ENCODE measurements at regions not wholly inside any gene's neighbourhood (a gene's known extent, or its start where the extent isn't known, plus 50 kb on each side); places are given as distances from the start of the nearest gene placed in this dataset.

DNA sequence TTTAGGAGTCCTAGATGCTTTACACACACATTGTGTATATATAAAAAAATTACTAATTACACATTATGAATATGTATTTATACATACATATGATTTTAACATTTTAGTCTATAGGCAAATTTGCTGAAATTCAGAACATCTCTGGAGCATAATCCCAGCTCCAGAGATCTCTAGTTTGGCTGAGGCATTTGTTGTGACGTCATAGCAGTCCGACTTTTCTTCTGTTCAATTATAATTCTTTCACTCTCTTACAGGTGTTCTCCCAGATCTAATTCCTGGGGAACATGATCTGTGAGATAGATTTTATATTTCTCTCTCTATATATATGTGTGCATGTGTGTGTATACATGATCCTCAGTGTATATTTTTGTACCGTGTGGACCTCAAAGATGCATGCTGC, 1876.2 kb downstream of the EFNA5 start:
- TF ChIP-seq, protein P1, sequence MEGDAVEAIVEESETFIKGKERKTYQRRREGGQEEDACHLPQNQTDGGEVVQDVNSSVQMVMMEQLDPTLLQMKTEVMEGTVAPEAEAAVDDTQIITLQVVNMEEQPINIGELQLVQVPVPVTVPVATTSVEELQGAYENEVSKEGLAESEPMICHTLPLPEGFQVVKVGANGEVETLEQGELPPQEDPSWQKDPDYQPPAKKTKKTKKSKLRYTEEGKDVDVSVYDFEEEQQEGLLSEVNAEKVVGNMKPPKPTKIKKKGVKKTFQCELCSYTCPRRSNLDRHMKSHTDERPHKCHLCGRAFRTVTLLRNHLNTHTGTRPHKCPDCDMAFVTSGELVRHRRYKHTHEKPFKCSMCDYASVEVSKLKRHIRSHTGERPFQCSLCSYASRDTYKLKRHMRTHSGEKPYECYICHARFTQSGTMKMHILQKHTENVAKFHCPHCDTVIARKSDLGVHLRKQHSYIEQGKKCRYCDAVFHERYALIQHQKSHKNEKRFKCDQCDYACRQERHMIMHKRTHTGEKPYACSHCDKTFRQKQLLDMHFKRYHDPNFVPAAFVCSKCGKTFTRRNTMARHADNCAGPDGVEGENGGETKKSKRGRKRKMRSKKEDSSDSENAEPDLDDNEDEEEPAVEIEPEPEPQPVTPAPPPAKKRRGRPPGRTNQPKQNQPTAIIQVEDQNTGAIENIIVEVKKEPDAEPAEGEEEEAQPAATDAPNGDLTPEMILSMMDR (IDR thresholded peaks at IDR 0.05; ENCODE audit: unreplicated experiment) = no peak
- no peak for DNase-seq
- no peaks in the 10 kb centered on the region for H3K36me3 Mint-ChIP-seq (ENCODE audit: insufficient read depth, unreplicated experiment)
- no TSS peak for BruUV-seq (replicated peaks)
- H3K27me3 Mint-ChIP-seq (ENCODE audit: unreplicated experiment) = no peaks in the 10 kb centered on the region
- H3K4me3 Mint-ChIP-seq (ENCODE audit: low read depth, unreplicated experiment) = no peak overlapping the region
- intact Hi-C loops (cut with micrococcal nuclease; ENCODE audit: unreplicated experiment) = no loop called here
- H3K4me1 Mint-ChIP-seq (ENCODE audit: low read depth, unreplicated experiment) = no peaks in the 10 kb centered on the region
- CTCF ChIA-PET = no interaction called here
- H3K9me3 Mint-ChIP-seq (ENCODE audit: low read depth, unreplicated experiment) = no peaks in the 10 kb centered on the region
- no peak overlapping the region for H3K27ac Mint-ChIP-seq (ENCODE audit: unreplicated experiment)

DNA sequence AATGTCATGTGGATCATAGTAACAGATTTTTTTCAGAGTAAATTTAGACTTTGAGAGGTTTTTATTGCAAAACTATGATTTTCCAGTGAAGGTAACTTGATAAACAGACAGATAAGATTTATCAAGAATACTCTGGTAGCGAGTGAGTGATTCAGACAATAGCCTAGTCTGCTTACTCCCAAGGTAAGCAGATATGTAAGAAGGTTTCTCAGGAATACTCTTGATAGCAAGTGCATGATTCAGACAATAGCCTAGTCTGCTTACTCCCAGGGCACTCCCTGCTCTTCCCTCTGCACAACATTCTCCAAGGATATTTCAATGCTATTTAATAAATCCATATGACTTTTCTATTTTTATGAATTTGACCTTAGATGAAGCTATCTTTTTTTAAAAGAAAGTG, 1881.5 kb downstream of the EFNA5 start:
- Mint-ChIP-seq H3K27me3 (ENCODE audit: unreplicated experiment) (no peaks in the 10 kb centered on the region), H3K9me3 (ENCODE audit: low read depth, unreplicated experiment) (no peaks in the 10 kb centered on the region), H3K36me3 (ENCODE audit: insufficient read depth, unreplicated experiment) (no peaks in the 10 kb centered on the region), H3K4me1 (ENCODE audit: low read depth, unreplicated experiment) (no peaks in the 10 kb centered on the region), H3K27ac (ENCODE audit: unreplicated experiment) (no peak overlapping the region), H3K4me3 (ENCODE audit: low read depth, unreplicated experiment) (no peak overlapping the region)
- intact Hi-C loops (cut with micrococcal nuclease; ENCODE audit: unreplicated experiment) = no loop called here
- BruUV-seq (replicated peaks) = no TSS peak
- TF ChIP-seq, protein P1 (IDR thresholded peaks at IDR 0.05; ENCODE audit: unreplicated experiment) = no peak
- no peak for DNase-seq
- CTCF ChIA-PET = no interaction called here

DNA sequence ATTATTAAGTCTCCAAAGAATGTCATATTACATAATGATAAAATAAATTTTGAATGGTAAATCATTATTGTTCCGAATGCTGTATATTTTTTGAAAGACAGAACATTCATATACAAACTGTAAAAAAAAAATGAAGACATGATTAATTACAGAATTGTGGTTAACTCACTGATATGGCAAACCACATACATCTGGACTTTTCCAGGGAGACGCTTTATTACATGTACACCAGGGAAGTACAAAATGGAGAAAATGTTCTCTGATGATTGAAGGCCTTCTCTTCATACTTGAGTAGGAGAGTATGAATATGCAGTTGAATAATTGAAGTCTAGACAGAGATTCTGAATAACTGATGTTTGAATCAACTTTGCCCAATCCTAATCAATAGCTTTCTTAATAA, 1886.9 kb downstream of the EFNA5 start:
- H3K27me3 Mint-ChIP-seq (ENCODE audit: unreplicated experiment) = no peaks in the 10 kb centered on the region
- H3K36me3 Mint-ChIP-seq (ENCODE audit: insufficient read depth, unreplicated experiment) = no peaks in the 10 kb centered on the region
- no peaks in the 10 kb centered on the region for H3K9me3 Mint-ChIP-seq (ENCODE audit: low read depth, unreplicated experiment)
- intact Hi-C loops (cut with micrococcal nuclease; ENCODE audit: unreplicated experiment) = no loop called here
- no peak overlapping the region for H3K4me3 Mint-ChIP-seq (ENCODE audit: low read depth, unreplicated experiment)
- BruUV-seq (replicated peaks) = no TSS peak
- no peak overlapping the region for H3K27ac Mint-ChIP-seq (ENCODE audit: unreplicated experiment)
- CTCF ChIA-PET = no interaction called here
- H3K4me1 Mint-ChIP-seq (ENCODE audit: low read depth, unreplicated experiment) = no peaks in the 10 kb centered on the region
- TF ChIP-seq, protein P1 (IDR thresholded peaks at IDR 0.05; ENCODE audit: unreplicated experiment) = no peak
- no peak for DNase-seq

DNA sequence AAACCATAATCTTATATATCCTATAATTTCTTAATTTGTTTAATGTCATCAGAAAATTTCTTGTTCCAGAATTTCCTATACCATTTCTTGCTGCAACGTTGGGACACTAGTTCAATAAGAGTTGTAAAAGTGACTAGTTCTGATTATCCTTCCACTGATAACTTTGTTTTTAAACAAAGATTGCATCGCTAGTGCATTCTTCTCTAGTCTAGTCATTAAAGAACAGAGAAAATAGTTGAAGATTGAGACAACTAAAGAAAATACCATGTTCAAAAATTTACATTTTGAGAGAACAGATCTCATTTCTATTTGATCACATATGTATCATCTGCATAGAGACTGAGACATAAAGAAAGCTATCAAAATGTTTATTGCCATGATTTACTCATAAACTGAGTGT, 1888.2 kb downstream of the EFNA5 start:
- Mint-ChIP-seq H3K4me1 (ENCODE audit: low read depth, unreplicated experiment) (no peaks in the 10 kb centered on the region), H3K36me3 (ENCODE audit: insufficient read depth, unreplicated experiment) (no peaks in the 10 kb centered on the region), H3K27me3 (ENCODE audit: unreplicated experiment) (no peaks in the 10 kb centered on the region), H3K4me3 (ENCODE audit: low read depth, unreplicated experiment) (no peak overlapping the region), H3K27ac (ENCODE audit: unreplicated experiment) (no peak overlapping the region), H3K9me3 (ENCODE audit: low read depth, unreplicated experiment) (no peaks in the 10 kb centered on the region)
- DNase-seq = no peak
- intact Hi-C loops (cut with micrococcal nuclease; ENCODE audit: unreplicated experiment) = no loop called here
- TF ChIP-seq, protein P1 (IDR thresholded peaks at IDR 0.05; ENCODE audit: unreplicated experiment) = no peak
- BruUV-seq (replicated peaks) = no TSS peak
- CTCF ChIA-PET = no interaction called here

DNA sequence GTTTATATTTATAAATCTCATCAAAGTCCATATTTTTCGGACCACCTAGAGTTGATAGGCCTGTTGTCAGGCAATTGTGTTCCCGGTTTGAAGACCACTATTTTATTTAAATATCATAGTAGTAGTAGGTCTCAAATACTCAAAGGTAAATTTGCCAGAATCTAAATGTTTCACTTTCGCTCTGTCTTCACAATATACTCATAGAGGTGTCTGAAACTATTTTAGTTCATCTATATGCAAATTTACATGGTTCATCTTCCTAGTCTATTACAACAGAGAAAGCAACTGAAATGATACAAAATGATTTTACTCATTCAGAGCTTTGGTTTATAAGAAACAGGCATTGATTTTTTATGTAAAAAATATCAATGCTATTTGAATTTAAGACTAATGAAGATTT, 1897.5 kb downstream of the EFNA5 start:
- no peak overlapping the region for H3K27ac Mint-ChIP-seq (ENCODE audit: unreplicated experiment)
- H3K9me3 Mint-ChIP-seq (ENCODE audit: low read depth, unreplicated experiment) = no peaks in the 10 kb centered on the region
- BruUV-seq (replicated peaks) = no TSS peak
- H3K36me3 Mint-ChIP-seq (ENCODE audit: insufficient read depth, unreplicated experiment) = no peaks in the 10 kb centered on the region
- intact Hi-C loops (cut with micrococcal nuclease; ENCODE audit: unreplicated experiment) = no loop called here
- TF ChIP-seq, protein P1 (IDR thresholded peaks at IDR 0.05; ENCODE audit: unreplicated experiment) = no peak
- DNase-seq = no peak
- no peak overlapping the region for H3K4me3 Mint-ChIP-seq (ENCODE audit: low read depth, unreplicated experiment)
- H3K27me3 Mint-ChIP-seq (ENCODE audit: unreplicated experiment) = no peaks in the 10 kb centered on the region
- H3K4me1 Mint-ChIP-seq (ENCODE audit: low read depth, unreplicated experiment) = peaks cover 39% of the 10 kb centered on the region
- CTCF ChIA-PET = no interaction called here

Data from Calu3 (cell line).